H9 (cell line): ENCODE measurements at regions not wholly inside any gene's neighbourhood (a gene's known extent, or its start where the extent isn't known, plus 50 kb on each side); places are given as distances from the start of the nearest gene placed in this dataset.

Source experiments
- DNase-seq: peaks from one replicate; pipeline ENCODE4 v3.0.0-alpha.2; 2017
- H2AFZ ChIP-seq: one replicate; pipeline ENCODE4 v1.6.1; 2013; ENCODE audit warnings: mild to moderate bottlenecking, low read length, control low read depth, moderate library complexity
- H2AK5ac ChIP-seq: 2 replicates; pipeline ENCODE4 v1.6.1; 2013; ENCODE audit warnings: low read length, control low read depth, mixed read lengths; ENCODE audit not compliant: insufficient read length
- H2BK120ac ChIP-seq: one replicate; pipeline ENCODE4 v1.6.1; 2013; ENCODE audit warnings: low read depth, mild to moderate bottlenecking, low read length, control low read depth, inconsistent platforms; ENCODE audit not compliant: poor library complexity, severe bottlenecking
- H2BK12ac ChIP-seq: 2 replicates; pipeline ENCODE4 v1.6.1; 2013; ENCODE audit warnings: low read length, control low read depth, mixed read lengths, low read depth; ENCODE audit not compliant: insufficient read length
- H2BK15ac ChIP-seq: 2 replicates; pipeline ENCODE4 v1.6.1; 2013; ENCODE audit warnings: low read depth, low read length, control low read depth
- H2BK20ac ChIP-seq: one replicate; pipeline ENCODE4 v1.6.1; 2013; ENCODE audit warnings: low read depth, mild to moderate bottlenecking, low read length, control low read depth, inconsistent platforms; ENCODE audit not compliant: poor library complexity, severe bottlenecking
- H2BK5ac ChIP-seq: 2 replicates; pipeline ENCODE4 v1.6.1; 2013; ENCODE audit warnings: low read length, control low read depth, mixed read lengths; ENCODE audit not compliant: insufficient read length
- H3K14ac ChIP-seq: 2 replicates; pipeline ENCODE4 v1.6.1; 2013; ENCODE audit warnings: low read length, control low read depth; ENCODE audit not compliant: insufficient read depth
- H3K18ac ChIP-seq: 2 replicates; pipeline ENCODE4 v1.6.1; 2013; ENCODE audit warnings: low read depth, mild to moderate bottlenecking, mixed read lengths, low read length, control low read depth; ENCODE audit not compliant: insufficient read length
- H3K23ac ChIP-seq: 2 replicates; pipeline ENCODE4 v1.6.1; 2013; ENCODE audit warnings: low read length, control low read depth, mixed read lengths, low read depth; ENCODE audit not compliant: insufficient read length
- H3K23me2 ChIP-seq: 2 replicates; pipeline ENCODE4 v1.6.1; 2013; ENCODE audit warnings: low read depth, mild to moderate bottlenecking, mixed read lengths, low read length, control low read depth; ENCODE audit not compliant: insufficient read length, poor library complexity, severe bottlenecking
- H3K27ac ChIP-seq: 2 replicates; pipeline ENCODE4 v1.5.1; 2013; ENCODE audit warnings: low read length, control low read depth, mixed read lengths, low read depth; ENCODE audit not compliant: insufficient read length
- H3K27me3 ChIP-seq: 2 replicates; pipeline ENCODE4 v1.6.1; 2013; ENCODE audit warnings: low read length, control low read depth, inconsistent platforms; ENCODE audit not compliant: insufficient read depth
- H3K4ac ChIP-seq: 2 replicates; pipeline ENCODE4 v1.6.1; 2013; ENCODE audit warnings: low read depth, mild to moderate bottlenecking, control low read depth, inconsistent platforms, low read length, moderate library complexity
- H3K4me1 ChIP-seq: 2 replicates; pipeline ENCODE4 v1.6.1; 2013; ENCODE audit warnings: low read length, control low read depth, inconsistent platforms; ENCODE audit not compliant: insufficient read depth
- H3K4me2 ChIP-seq: 2 replicates; pipeline ENCODE4 v1.6.1; 2013; ENCODE audit warnings: low read length, control low read depth, mixed read lengths; ENCODE audit not compliant: insufficient read length, insufficient read depth
- H3K56ac ChIP-seq: 2 replicates; pipeline ENCODE4 v1.6.1; 2013; ENCODE audit warnings: low read depth, mild to moderate bottlenecking, mixed read lengths, low read length, control low read depth; ENCODE audit not compliant: insufficient read length
- H3K79me1 ChIP-seq: 2 replicates; pipeline ENCODE4 v1.6.1; 2013; ENCODE audit warnings: low read depth, mild to moderate bottlenecking, moderate library complexity, low read length, control low read depth, inconsistent platforms; ENCODE audit not compliant: insufficient read depth, poor library complexity, severe bottlenecking
- H3K79me2 ChIP-seq: 2 replicates; pipeline ENCODE4 v1.6.1; 2013; ENCODE audit warnings: low read length, control low read depth, inconsistent platforms; ENCODE audit not compliant: insufficient read depth
- H3K9ac ChIP-seq: 2 replicates; pipeline ENCODE4 v1.6.1; 2013; ENCODE audit warnings: low read length, control low read depth, mixed read lengths; ENCODE audit not compliant: insufficient read length; ENCODE audit errors: extremely low read depth
- H3K9me3 ChIP-seq: one replicate; pipeline ENCODE4 v1.6.1; 2013; ENCODE audit warnings: low read depth, low read length, inconsistent platforms; ENCODE audit not compliant: control insufficient read depth
- H3T11ph ChIP-seq: one replicate; pipeline ENCODE4 v1.6.1; 2013; ENCODE audit warnings: mild to moderate bottlenecking, low read length, control low read depth, inconsistent platforms
- H4K20me1 ChIP-seq: one replicate; pipeline ENCODE4 v1.6.1; 2013; ENCODE audit not compliant: control insufficient read depth, insufficient read length, insufficient read depth
- H4K5ac ChIP-seq: 2 replicates; pipeline ENCODE4 v1.6.1; 2013; ENCODE audit warnings: low read depth, mild to moderate bottlenecking, mixed read lengths, low read length, control low read depth; ENCODE audit not compliant: insufficient read length
- H4K8ac ChIP-seq: replicated peaks from 2 replicates; pipeline ENCODE4 v1.6.1; 2013; ENCODE audit warnings: low read length, control low read depth, mixed read lengths, low read depth; ENCODE audit not compliant: insufficient read length
- H4K91ac ChIP-seq: 2 replicates; pipeline ENCODE4 v1.6.1; 2013; ENCODE audit warnings: low read depth, mild to moderate bottlenecking, moderate library complexity, mixed read lengths, low read length, control low read depth; ENCODE audit not compliant: insufficient read length
- H3K27ac Mint-ChIP-seq, 3 experiments: 2 replicates in 2 of 3; 3 replicates in 1 of 3; pipeline ENCODE4 v1.8.0; 2020 to 2021; ENCODE audit warnings: mixed read lengths in 3 of 3, mild to moderate bottlenecking in 1 of 3, moderate library complexity in 1 of 3
- H3K27me3 Mint-ChIP-seq: 2 replicates; pipeline ENCODE4 v1.8.0; 2021; ENCODE audit warnings: low read depth, mild to moderate bottlenecking, moderate library complexity, mixed read lengths
- H3K36me3 Mint-ChIP-seq, 3 experiments: 2 replicates in 2 of 3; 3 replicates in 1 of 3; pipeline ENCODE4 v1.8.0; 2020 to 2021; ENCODE audit warnings: low read depth in 3 of 3, mixed read lengths in 3 of 3; ENCODE audit not compliant: insufficient read depth in 1 of 3
- H3K4me1 Mint-ChIP-seq, 2 experiments: 2 replicates each; pipeline ENCODE4 v1.8.0; 2020; ENCODE audit warnings: mixed read lengths in 2 of 2
- H3K4me3 Mint-ChIP-seq, 2 experiments: 2 replicates in 1 of 2; 3 replicates in 1 of 2; pipeline ENCODE4 v1.8.0; 2020 to 2021; ENCODE audit warnings: mild to moderate bottlenecking in 2 of 2, mixed read lengths in 2 of 2, moderate library complexity in 1 of 2
- H3K9me3 Mint-ChIP-seq, 2 experiments: 2 replicates in 1 of 2; 3 replicates in 1 of 2; pipeline ENCODE4 v1.8.0; 2020; ENCODE audit warnings: mild to moderate bottlenecking in 2 of 2, mixed read lengths in 2 of 2, moderate library complexity in 1 of 2
- CTCF ChIP-seq: fragments of 200-600 bp; sonication (generic); conservative IDR thresholded peaks from 3 replicates; pipeline ENCODE4 v1.8.0; 2021; ENCODE audit warnings: antibody characterized with exemption, mild to moderate bottlenecking
- WGBS: extraction: QIAGEN DNeasy Blood & Tissue Kit; methylation state at CpG from one replicate; pipeline ENCODE4 v1.1.7; 2013; ENCODE audit warnings: missing lambda C conversion rate, low lambda C conversion rate, mixed read lengths; ENCODE audit not compliant: insufficient read length; ENCODE audit errors: extremely low coverage; 5-methylcytosine and 5-hydroxymethylcytosine counted together

- Histone ChIP-seq H2BK5ac (no peak overlapping the region), H3K4me1 (no peaks in the 10 kb centered on the region), H2BK12ac (no peak overlapping the region), H3K23me2 (no peaks in the 10 kb centered on the region), H3K27me3 (no peaks in the 10 kb centered on the region), H2BK20ac (no peak overlapping the region), H4K20me1 (no peaks in the 10 kb centered on the region), H3K9ac (no peak overlapping the region), H3K79me2 (no peaks in the 10 kb centered on the region), H3K23ac (no peak overlapping the region), H4K8ac (no peak overlapping the region), H3K18ac (no peak overlapping the region), H4K91ac (no peak overlapping the region), H4K5ac (no peak overlapping the region), H3K14ac (no peak overlapping the region), H3K4me2 (no peak overlapping the region), H3K4ac (no peak overlapping the region), H2AFZ (no peak overlapping the region), H3K79me1 (no peaks in the 10 kb centered on the region), H2AK5ac (no peak overlapping the region), H3T11ph (no peak overlapping the region), H3K9me3 (no peaks in the 10 kb centered on the region), H2BK120ac (no peak overlapping the region), H3K56ac (no peak overlapping the region), H3K27ac (no peak overlapping the region), H2BK15ac (no peak overlapping the region)
- DNase-seq, result no peak
- Mint-ChIP-seq H3K4me3 (no peak overlapping the region), H3K4me1 (0 out of 4 replicates have a peak, but pooled peaks cover 0 to 1% of the 10 kb centered on the region in 2 experiments), H3K27me3 (no peaks in the 10 kb centered on the region), H3K27ac (no peak overlapping the region), H3K9me3 (no peaks in the 10 kb centered on the region), H3K36me3 (no peaks in the 10 kb centered on the region)
- no peak for TF ChIP-seq CTCF
- WGBS, result no CpG with 5 or more reads among the region's 1 CpG
Observed at GRCh38 chr14:85420278-85420677, 109.7 kb upstream of the FLRT2 start.
